ENCODE measurements at regions not wholly inside any gene's neighbourhood (a gene's known extent, or its start where the extent isn't known, plus 50 kb on each side); places are given as distances from the start of the nearest gene placed in this dataset.

DNA sequence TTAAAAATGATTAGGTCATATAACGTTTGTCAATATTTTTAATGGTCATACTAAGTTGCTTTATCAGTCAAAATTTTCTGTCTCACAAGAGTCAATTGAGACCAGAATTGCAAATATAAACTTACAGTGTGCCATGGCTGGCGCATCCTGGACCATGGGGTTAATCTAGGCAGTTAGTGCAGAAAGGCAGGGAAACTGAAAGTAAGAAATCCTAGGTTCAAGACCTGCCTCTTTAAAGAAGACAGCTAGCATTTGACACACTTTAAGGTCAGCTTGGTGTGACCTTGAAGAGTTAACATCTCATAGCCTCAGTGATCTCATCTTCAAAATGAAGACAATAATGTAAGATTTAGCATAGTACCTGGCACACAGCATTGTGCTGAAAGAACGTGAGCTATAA, 210.0 kb upstream of the DAB1 start:
- H3K4me3 ChIP-seq = no peak overlapping the region
- DNase-seq (ENCODE audit: low spot score) = no peak
- H3K27me3 ChIP-seq = no peaks in the 10 kb centered on the region
- no peaks in the 10 kb centered on the region for H3K9me3 ChIP-seq
- H3K27ac ChIP-seq = no peak overlapping the region
- TF ChIP-seq, protein P1, sequence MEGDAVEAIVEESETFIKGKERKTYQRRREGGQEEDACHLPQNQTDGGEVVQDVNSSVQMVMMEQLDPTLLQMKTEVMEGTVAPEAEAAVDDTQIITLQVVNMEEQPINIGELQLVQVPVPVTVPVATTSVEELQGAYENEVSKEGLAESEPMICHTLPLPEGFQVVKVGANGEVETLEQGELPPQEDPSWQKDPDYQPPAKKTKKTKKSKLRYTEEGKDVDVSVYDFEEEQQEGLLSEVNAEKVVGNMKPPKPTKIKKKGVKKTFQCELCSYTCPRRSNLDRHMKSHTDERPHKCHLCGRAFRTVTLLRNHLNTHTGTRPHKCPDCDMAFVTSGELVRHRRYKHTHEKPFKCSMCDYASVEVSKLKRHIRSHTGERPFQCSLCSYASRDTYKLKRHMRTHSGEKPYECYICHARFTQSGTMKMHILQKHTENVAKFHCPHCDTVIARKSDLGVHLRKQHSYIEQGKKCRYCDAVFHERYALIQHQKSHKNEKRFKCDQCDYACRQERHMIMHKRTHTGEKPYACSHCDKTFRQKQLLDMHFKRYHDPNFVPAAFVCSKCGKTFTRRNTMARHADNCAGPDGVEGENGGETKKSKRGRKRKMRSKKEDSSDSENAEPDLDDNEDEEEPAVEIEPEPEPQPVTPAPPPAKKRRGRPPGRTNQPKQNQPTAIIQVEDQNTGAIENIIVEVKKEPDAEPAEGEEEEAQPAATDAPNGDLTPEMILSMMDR (IDR thresholded peaks at IDR 0.05) = no peak
- no peaks in the 10 kb centered on the region for H3K4me1 ChIP-seq
- no peaks in the 10 kb centered on the region for H3K36me3 ChIP-seq

DNA sequence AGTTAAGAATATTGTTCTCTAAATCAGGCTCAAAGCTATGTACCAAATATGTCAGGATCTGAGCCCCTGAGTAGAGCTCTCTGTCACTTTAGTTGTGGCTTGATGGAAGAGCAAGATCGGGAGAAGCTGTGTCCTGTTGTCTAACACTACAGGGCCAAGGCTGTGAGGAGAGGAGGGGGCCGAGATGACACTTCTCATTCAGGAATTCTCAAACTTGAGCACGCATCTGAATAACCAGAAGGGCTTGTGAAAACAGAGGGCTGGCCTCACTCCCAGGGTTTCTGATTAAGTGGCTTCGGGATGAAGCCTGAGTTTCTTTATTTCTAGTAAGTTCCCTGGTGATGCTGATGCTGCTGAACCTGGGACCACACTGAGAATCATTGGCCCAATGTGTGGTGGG, 209.2 kb upstream of the DAB1 start:
- Histone ChIP-seq H3K27ac (no peak overlapping the region), H3K4me1 (no peaks in the 10 kb centered on the region), H3K36me3 (no peaks in the 10 kb centered on the region), H3K27me3 (no peaks in the 10 kb centered on the region), H3K9me3 (no peaks in the 10 kb centered on the region), H3K4me3 (no peak overlapping the region)
- TF ChIP-seq, protein P1 (IDR thresholded peaks at IDR 0.05) = no peak
- DNase-seq (ENCODE audit: low spot score) = no peak

DNA sequence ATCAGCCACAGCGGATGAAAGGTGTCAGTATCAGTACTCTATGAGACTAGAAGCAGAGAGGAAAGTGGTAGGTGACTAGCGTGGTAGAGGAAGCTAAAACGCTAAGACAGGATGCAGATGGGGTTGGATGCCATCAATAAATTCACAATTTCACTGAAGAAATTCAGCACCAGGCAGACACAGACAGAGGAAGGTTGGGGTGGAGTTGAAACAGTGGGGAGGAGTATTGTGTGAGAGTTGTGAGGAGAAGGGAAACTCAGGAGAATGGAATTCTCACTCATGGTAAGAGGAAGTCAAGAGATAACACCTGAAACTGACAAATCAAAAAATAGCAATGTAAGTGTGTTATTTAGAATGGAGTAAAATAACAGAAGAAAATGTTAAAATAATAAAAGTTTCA, 208.5 kb upstream of the DAB1 start:
- Histone ChIP-seq H3K27ac (no peak overlapping the region), H3K4me1 (no peaks in the 10 kb centered on the region), H3K36me3 (no peaks in the 10 kb centered on the region), H3K27me3 (no peaks in the 10 kb centered on the region), H3K4me3 (no peak overlapping the region), H3K9me3 (no peaks in the 10 kb centered on the region)
- DNase-seq (ENCODE audit: low spot score) = no peak
- TF ChIP-seq, protein P1 (IDR thresholded peaks at IDR 0.05) = no peak

GRCh38 chr1:57627612-57628011, 203.8 kb upstream of the DAB1 start:
- no peaks in the 10 kb centered on the region for H3K27me3 ChIP-seq
- DNase-seq (ENCODE audit: low spot score) = no peak
- no peaks in the 10 kb centered on the region for H3K36me3 ChIP-seq
- peaks cover 0 to 7% of the 10 kb centered on the region in 2 donors for H3K4me1 ChIP-seq
- H3K9me3 ChIP-seq = no peaks in the 10 kb centered on the region
- no peak overlapping the region for H3K4me3 ChIP-seq
- H3K27ac ChIP-seq = no peak overlapping the region
- TF ChIP-seq, protein P1 (IDR thresholded peaks at IDR 0.05) = no peak

DNA sequence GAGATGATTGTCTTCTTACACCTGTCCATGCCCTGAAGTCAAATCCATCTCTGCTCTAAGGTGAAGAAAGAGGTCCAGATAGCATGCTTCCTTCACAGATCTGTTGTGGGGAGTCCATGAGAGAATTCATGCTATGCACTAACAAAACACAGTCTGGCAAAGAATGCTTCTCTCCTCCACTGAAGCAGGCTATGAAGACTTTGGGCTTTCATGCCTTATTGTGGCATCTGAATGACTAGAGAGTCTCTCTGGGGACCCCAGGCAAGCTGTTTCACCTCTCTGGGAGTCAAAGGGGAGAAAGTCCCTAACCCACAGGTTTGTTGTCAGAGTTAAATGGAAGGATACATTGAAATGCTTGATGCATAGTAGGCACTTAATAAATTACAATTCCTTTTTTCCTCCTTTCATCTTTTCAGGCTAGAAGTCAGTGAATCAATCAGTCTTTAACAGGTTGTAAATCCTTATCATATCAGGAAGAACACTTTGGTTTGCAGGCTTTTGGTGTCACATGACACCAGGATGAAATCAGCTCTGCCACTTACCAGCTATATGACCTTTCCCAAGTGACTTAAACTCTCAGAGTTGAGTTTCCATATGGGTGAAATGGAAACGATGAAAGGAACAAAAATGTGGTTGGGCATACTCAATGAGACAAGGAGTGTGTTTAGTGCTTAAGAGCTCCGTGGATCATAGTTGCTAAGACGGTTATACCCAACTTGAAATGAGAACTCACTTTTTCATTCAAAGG, 200.1 kb upstream of the DAB1 start:
- no peak for DNase-seq (ENCODE audit: low spot score)

More for the DNA sequence above, 200.1 kb upstream of the DAB1 start:
- Histone ChIP-seq H3K36me3 (no peaks in the 10 kb centered on the region), H3K27me3 (no peaks in the 10 kb centered on the region), H3K27ac (no peak overlapping the region), H3K4me3 (no peak overlapping the region), H3K4me1 (peaks cover 0 to 9% of the 10 kb centered on the region in 2 donors), H3K9me3 (no peaks in the 10 kb centered on the region)
- TF ChIP-seq, protein P1 (IDR thresholded peaks at IDR 0.05) = no peak

Measured in right atrium auricular region (tissue), 2 donors.